ENCODE measurements at regions not wholly inside any gene's neighbourhood (a gene's known extent, or its start where the extent isn't known, plus 50 kb on each side); places are given as distances from the start of the nearest gene placed in this dataset.

- Histone ChIP-seq H3K27me3 (ENCODE audit: insufficient read depth, low read length) (no peaks in the 10 kb centered on the region), H3K4me3 (ENCODE audit: insufficient read depth, low read length) (no peak overlapping the region), H3K4me1 (ENCODE audit: insufficient read depth, low read length) (no peaks in the 10 kb centered on the region), H3K36me3 (ENCODE audit: insufficient read depth, low read length) (no peaks in the 10 kb centered on the region), H3K4me2 (ENCODE audit: insufficient read depth, low read length) (no peak overlapping the region), H2AFZ (ENCODE audit: low read length) (no peak overlapping the region), H3K9me3 (ENCODE audit: low read depth, low read length) (no peaks in the 10 kb centered on the region), H3K27ac (ENCODE audit: low read depth, low read length) (no peak overlapping the region), H4K20me1 (ENCODE audit: insufficient read depth, low read length) (no peaks in the 10 kb centered on the region), H3K79me2 (ENCODE audit: insufficient read depth, low read length) (no peaks in the 10 kb centered on the region)
- no peak for DNase-seq (ENCODE audit: insufficient read length, low spot score, missing footprints)
- TF ChIP-seq CTCF (IDR thresholded peaks at IDR 0.05; ENCODE audit: extremely low read depth, low read depth, low read length), result no peak
Measured at GRCh38 chr1:188668083-188668482, 1809.6 kb downstream of the BRINP3 start.

- Histone ChIP-seq H3K4me2 (ENCODE audit: insufficient read depth, low read length) (no peak overlapping the region), H3K4me3 (ENCODE audit: insufficient read depth, low read length) (no peak overlapping the region), H3K36me3 (ENCODE audit: insufficient read depth, low read length) (no peaks in the 10 kb centered on the region), H3K27ac (ENCODE audit: low read depth, low read length) (no peak overlapping the region), H4K20me1 (ENCODE audit: insufficient read depth, low read length) (no peaks in the 10 kb centered on the region), H3K27me3 (ENCODE audit: insufficient read depth, low read length) (no peaks in the 10 kb centered on the region), H2AFZ (ENCODE audit: low read length) (no peak overlapping the region), H3K4me1 (ENCODE audit: insufficient read depth, low read length) (no peaks in the 10 kb centered on the region), H3K79me2 (ENCODE audit: insufficient read depth, low read length) (no peaks in the 10 kb centered on the region), H3K9me3 (ENCODE audit: low read depth, low read length) (no peaks in the 10 kb centered on the region)
- TF ChIP-seq CTCF (IDR thresholded peaks at IDR 0.05; ENCODE audit: extremely low read depth, low read depth, low read length), result no peak
- DNase-seq (ENCODE audit: insufficient read length, low spot score, missing footprints), result no peak
Measured at GRCh38 chr1:188669728-188670382, 1807.8 kb downstream of the BRINP3 start.

GRCh38 chr1:188670837-188671236 lies 1806.8 kb downstream of the BRINP3 start:
- Histone ChIP-seq H2AFZ (ENCODE audit: low read length) (no peak overlapping the region), H3K9me3 (ENCODE audit: low read depth, low read length) (no peaks in the 10 kb centered on the region), H4K20me1 (ENCODE audit: insufficient read depth, low read length) (no peaks in the 10 kb centered on the region), H3K27ac (ENCODE audit: low read depth, low read length) (no peak overlapping the region), H3K4me1 (ENCODE audit: insufficient read depth, low read length) (no peaks in the 10 kb centered on the region), H3K4me3 (ENCODE audit: insufficient read depth, low read length) (no peak overlapping the region), H3K36me3 (ENCODE audit: insufficient read depth, low read length) (no peaks in the 10 kb centered on the region), H3K27me3 (ENCODE audit: insufficient read depth, low read length) (no peaks in the 10 kb centered on the region), H3K79me2 (ENCODE audit: insufficient read depth, low read length) (no peaks in the 10 kb centered on the region), H3K4me2 (ENCODE audit: insufficient read depth, low read length) (no peak overlapping the region)
- no peak for TF ChIP-seq CTCF (IDR thresholded peaks at IDR 0.05; ENCODE audit: extremely low read depth, low read depth, low read length)
- DNase-seq (ENCODE audit: insufficient read length, low spot score, missing footprints), result no peak

GRCh38 chr1:188672153-188672552 lies 1805.5 kb downstream of the BRINP3 start:
- DNase-seq (ENCODE audit: insufficient read length, low spot score, missing footprints), result no peak
- Histone ChIP-seq H3K4me2 (ENCODE audit: insufficient read depth, low read length) (no peak overlapping the region), H4K20me1 (ENCODE audit: insufficient read depth, low read length) (no peaks in the 10 kb centered on the region), H3K27ac (ENCODE audit: low read depth, low read length) (no peak overlapping the region), H3K36me3 (ENCODE audit: insufficient read depth, low read length) (no peaks in the 10 kb centered on the region), H3K4me3 (ENCODE audit: insufficient read depth, low read length) (no peak overlapping the region), H3K27me3 (ENCODE audit: insufficient read depth, low read length) (no peaks in the 10 kb centered on the region), H3K4me1 (ENCODE audit: insufficient read depth, low read length) (no peaks in the 10 kb centered on the region), H3K79me2 (ENCODE audit: insufficient read depth, low read length) (no peaks in the 10 kb centered on the region), H2AFZ (ENCODE audit: low read length) (no peak overlapping the region), H3K9me3 (ENCODE audit: low read depth, low read length) (no peaks in the 10 kb centered on the region)
- no peak for TF ChIP-seq CTCF (IDR thresholded peaks at IDR 0.05; ENCODE audit: extremely low read depth, low read depth, low read length)
